NCI-H1417 (cell line): ENCODE measurements at regions not wholly inside any gene's neighbourhood (a gene's known extent, or its start where the extent isn't known, plus 50 kb on each side); places are given as distances from the start of the nearest gene placed in this dataset.
"Not testable (repeated sequence)": the region's sequence is repeated elsewhere in the genome, so short reads cannot be mapped to it uniquely, and the experiment has no call there.

ENCODE experiments used
- DNase-seq, 3 experiments: peaks; one replicate each; lab custom pipeline; 2025; lab: John Stamatoyannopoulos, UW

DNA sequence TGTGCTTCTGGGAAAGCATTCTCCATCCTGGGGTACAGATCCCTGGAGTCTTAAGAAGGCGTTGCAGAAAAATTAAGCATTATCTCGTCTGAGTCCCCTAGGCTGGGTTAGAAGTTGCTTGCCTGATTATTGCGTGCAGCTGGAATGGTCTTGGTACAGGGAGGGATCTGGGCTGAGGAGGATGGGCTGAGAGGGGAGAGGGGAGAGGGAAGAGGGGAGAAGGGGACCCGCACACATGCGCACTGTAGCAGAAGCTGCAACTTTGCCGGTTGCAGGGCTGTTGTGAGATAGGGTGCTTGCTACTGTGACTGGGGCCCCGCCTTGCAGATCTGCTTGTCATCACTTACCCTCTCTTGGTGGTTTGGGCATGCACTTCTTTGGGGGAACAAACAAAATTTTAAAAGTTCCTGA, 316.8 kb downstream of the DLEU7 start:
- peak in 1 of 3 experiments; percentile 32 for DNase-seq

DNA sequence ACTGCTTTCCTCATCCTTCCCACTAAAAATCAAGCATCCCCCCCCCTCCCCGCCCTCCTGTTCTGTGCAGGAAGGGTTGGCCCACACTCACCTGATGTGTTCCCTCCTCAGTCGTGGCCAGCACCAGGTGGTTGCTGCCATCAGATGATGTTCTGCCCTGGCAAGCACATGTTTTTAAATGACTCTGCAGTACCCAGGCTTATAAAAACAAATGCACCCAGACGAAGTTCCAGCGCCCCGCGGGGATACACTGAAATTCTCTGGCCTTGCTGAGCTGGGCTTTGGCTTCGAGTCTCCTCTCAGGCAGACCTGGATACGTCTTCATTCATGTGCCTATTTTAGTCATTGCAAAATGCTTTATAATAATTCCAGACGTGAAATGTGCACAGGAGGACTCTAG, 316.3 kb downstream of the DLEU7 start:
- DNase-seq: peak in 1 of 3 experiments; percentile 37

DNA sequence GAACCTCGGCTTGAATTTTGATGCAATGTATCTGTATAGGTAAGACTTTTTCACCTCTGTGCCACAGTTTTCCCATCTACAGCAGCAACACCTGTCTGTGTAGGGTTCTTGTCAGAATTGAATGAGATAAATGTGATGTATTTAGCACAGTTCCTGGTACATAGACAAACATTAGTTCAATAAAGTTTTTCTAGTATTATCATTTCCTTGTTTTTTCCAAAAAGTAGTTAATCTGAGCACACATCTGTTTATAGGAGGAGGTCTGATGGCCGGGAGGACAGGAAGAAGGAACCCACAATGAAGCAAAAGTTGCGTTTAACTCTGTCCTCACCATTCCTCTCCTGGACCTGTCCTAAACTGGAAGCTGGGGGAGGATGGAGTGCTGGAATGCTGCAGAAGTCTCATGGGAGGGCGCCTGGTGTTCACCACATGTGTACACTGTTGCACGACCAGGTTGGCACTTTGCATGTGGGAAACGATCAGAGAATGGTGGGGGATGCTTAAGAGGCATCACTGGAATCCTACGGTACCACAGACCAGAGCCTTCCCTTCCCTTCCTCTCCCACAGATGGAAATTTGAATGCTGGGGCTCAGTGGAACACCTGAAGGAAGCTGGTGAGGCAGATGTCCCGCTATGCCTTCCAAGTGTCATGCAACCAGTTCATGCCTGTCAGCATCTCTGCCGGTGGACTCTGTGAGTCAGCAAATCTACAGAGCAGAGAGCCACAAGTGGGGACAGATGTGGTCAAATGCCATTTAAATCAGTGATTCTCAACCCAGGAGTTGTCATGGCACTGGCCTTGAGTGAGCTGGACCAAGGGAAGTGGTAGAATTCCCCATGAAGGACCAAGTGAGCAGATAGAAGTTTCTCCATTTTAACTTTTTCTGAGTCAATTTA, 315.6 kb downstream of the DLEU7 start:
- DNase-seq: peak in 2 of 3 experiments; percentile 18

DNA sequence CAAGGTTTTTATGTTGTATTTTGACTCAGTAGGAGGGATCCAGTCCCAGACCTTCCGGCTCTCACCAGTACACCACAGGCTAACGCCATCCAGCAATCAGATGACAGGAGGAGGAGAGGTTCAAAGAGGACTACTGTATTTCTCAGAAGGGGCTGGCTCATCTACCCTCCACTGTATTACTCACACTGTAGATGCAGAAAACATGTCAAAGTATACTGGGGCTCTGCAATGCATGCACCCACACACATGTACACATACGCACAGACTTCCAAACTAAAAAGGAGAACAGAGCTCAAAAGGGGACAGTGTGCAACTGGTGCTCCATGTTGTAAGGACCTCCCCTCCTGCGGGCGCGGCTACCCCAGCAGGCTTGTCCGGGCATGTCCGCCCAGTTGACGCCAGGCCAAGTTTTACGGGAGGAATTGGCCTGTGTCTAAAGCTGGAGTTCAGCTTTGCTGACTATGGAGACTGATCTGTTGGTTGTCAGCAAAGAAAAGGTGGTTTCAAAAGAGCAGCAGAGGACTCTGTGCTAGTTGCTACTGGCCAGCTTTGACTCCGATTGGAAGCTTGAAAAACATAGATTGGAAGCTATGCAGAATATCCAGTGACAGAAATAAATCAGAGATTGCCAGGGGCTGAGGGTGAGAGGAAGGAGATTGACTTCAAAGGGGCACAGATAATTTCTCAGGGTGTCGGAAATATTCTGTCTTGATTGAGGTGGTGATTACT, 314.2 kb downstream of the DLEU7 start:
- DNase-seq: peak; percentile 77 to 90 (median 85)

DNA sequence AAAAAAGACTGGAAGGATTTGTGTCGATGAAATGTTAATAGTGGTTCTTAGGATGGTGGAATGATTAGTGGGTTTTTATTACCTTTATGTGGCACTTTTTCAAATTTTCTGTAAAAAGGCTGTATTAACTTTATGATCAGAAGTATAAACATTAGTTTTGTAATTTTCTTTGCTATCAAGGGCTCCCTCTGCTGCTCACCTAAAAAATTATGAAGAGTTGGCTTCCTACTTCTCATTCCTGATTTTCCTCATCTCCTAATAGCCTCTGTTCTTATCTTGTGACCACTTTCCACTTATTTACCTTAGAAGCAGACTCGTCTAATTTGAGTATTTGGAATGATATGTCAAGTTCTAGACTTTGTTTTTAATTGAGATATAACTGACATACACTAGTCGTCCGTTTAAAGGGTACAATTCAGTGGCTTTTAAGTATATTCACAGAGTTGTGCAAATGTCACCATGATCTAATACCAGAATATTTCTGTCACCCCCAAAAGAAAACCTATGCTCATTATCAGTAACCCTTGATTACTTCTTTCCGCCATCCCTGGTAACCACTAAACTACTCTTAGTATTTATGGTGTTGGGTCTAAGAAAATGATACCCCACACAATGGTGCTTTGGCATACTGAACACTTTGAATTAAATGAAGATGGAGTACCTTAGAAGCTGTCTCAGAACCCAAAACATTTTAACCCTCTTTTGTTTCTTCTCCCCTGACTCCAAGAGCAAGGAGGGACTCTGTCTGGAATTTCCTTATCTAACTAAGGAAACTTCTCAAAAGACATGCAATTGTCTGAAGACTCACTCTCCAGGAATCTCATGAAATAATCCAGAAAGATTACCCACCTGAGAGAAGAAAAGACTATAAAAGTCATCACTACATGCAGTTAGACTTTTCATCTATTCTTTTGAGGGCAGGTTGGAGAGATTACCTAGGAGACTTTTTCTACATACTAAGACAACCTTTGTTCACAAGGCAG, 311.3 kb downstream of the DLEU7 start:
- peak in 1 of 3 experiments; percentile 29 for DNase-seq

DNA sequence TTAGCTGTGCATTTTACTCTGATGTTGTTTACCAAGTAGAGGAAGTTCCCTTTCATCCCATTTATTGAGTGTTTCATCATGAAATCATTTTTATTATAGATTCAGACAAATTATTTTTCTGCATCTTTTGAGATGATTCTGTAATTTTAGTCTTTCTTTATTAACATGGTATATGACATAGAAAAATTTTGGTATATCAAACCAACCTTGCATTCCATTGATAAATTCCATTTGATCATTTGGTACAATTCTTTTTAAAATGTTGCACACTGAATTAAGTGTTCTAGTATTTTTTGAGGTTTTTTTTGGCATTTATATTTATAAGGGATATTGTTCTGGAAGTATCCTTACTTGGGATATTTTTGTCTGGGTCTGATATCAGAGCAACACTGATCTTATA, 308.4 kb downstream of the DLEU7 start:
- DNase-seq: no peak

DNA sequence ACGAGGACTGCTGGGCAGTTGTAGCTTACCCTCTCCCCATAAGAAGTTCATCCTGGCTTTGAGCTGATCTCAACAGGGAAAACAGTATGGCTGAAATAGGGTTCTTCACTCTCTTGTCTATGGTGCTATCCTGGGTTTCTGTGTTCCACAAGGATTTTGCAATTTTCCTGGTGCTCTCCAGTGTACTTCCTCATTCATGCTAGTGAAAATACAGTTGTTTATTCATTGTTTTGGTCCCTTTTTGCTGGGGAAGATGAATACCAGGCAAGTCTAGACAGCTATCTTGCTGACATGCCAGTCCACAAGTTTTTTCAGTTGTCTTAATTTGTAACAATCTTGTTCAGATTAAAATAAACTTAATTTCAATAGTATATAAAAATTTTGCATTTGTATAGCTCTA, 306.5 kb downstream of the DLEU7 start:
- no peak for DNase-seq

DNA sequence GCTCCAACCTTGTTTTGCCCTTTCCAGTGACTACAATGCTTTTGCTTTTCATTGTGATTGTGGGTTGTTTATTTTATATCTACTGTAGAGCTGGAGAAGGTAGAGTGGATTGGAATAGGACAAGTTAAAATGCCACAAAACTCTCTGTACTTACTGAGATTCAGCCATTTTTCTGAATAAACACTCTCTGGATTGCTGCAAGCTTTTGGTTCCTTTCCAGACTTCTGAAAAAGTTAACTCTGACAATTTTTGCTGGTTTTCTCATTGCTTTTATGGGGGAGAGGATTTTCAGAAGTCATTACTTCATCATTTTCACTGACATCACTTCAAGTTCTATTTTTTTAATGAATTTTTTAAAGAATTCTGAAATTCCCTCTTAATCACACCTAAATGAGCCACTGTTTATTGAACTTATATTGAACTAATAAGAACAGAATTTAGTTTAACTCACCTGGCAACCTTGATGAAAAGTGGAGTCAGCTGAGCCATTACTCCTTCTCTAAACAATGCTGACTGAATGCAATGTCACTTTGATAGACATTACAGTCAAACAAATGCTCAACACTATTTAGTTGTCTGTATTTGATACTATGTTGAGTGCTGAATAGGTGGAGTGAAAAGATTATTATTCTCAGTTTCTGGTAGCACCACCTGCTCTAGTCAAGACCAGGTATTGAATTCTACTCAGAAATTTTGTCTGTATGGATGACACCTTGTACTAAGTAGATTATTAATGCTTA, 303.5 kb downstream of the DLEU7 start:
- DNase-seq: no peak

DNA sequence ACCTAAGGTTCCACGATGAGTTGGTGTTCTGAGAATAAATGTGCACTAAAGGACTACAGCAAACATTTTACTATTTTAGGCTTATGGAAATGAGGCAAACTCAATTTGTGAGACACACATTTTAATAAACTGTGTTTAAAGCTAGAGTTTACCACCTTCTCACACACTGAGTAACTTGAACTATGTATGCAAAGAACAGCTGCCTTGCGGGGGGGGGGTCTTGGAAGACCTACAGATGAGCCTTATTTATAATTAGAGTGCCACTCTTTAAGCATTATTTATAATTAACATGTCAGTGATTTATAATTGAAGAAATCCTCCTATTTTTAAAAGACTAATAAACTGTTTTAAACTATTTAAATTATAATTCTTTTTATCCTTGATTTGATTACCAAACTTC, 300.4 kb downstream of the DLEU7 start:
- no peak for DNase-seq

DNA sequence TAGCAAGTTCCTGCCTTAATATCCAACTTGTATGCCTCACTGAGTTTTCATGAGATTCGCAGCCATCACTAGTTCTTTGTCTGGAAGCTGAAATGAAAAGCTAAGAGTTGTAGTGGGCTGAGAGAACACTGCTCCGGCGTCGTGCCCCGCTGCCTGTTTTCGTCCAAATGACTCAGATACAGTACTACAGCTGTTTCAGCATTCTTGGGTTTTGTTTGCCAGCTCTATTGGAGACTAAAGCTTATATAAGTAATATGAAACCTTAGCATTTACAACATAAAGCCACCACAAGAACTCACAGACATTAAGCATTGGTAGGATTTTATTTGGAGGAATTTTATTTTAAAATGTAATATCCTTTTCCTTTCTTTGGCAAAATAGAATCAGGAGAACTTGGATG, 299.7 kb downstream of the DLEU7 start:
- DNase-seq: peak in 1 of 3 experiments; percentile 26

DNA sequence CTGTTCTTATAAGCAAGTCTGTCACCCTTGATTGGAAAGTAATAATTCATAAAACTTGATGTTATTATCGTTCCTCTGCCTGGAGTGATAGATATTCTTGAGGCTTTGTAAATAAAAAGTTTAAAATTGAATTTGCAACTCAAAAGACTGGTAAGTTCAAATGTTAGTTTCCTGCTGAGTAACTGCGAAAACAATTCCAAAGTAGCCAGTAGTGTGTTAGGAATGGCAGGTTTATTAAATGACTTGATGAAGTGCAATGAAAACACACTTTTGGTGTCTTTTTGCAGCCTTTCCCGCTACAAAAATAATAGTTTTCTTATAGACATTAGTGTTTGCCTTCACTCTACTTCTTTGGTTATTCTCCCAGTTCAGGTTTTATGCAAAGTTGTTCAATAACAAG, 299.3 kb downstream of the DLEU7 start:
- no peak for DNase-seq

DNA sequence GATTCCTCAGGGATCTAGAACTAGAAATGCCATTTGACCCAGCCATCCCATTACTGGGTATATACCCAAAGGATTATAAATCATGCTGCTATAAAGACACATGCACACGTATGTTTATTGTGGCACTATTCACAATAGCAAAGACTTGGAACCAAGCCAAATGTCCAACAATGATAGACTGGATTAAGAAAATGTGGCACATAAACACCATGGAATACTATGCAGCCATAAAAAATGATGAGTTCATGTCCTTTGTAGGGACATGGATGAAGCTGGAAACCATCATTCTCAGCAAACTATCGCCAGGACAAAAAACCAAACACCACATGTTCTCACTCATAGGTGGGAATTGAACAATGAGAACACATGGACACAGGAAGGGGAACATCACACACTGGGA, 296.3 kb downstream of the DLEU7 start:
- not testable (repeated sequence) for DNase-seq

DNA sequence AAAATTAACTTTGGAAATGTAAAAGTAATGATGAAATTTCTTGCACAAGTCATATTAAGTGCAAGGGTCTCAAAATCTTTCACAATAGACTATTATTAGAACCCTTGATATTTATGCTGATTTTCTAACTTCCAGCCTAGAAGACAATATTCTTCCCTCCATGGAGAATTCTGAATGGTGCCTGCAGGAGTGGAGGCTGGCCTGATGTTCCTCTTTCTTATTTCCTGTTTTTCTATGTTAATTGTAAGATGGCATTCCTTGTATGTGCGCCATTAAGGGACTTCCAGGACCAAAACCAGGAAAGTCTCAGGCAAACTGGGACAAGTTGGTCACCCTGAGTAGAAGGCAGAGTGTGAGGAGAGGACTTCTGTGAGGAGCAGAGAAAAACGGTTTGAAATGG, 294.9 kb downstream of the DLEU7 start:
- DNase-seq: no peak

DNA sequence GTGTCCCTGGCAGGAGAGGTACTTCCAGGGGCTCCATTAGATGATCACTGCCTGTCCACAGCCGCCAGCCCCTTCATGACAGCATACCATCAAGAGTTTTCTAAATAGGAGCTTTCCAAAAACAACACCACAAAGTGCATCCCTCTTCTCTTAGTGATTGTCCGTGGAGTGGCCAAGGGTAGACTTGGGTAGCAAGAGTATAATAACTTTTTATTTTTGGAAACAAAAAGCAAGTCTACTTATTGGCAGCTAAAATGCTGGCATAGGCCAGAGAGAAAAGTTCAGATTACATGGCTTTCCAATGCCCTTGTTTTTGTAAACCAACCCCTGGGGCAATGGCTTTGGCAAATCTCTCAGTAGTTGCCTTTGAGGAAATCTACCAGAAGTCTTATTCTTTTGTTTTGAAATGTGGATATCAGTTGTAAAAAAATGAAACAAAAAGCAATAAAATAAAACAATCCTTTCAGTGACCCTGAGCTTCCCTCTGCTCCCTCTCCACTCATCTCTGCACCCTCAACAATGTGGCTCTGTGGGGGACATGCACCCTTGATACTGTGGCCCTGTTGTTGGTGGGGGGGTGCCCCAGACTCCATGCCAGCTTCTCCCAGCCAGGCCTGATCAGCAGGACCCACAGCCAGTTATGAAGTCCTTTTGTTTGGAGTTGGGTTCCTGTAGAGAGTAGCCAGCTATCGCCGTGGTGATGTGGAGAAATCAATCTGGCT, 294.1 kb downstream of the DLEU7 start:
- DNase-seq: no peak

DNA sequence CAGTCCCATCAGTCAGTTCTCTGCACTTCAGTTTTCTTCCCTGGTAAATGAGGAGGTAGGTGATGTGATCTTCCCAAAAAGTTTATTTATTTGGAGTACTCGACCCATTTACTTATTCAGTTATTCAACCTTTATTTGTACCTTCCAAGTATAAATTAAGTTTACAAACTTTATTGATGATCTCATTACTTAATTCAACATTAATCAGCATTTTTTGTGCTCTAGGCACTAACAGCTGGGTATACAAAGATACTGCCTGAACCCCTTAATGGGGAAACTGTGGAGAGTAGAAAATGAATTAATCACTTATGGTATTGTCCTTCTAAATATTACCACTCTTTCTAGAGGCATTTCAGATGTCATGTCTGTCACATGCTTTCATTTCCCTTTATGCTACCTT, 293.3 kb downstream of the DLEU7 start:
- no peak for DNase-seq

DNA sequence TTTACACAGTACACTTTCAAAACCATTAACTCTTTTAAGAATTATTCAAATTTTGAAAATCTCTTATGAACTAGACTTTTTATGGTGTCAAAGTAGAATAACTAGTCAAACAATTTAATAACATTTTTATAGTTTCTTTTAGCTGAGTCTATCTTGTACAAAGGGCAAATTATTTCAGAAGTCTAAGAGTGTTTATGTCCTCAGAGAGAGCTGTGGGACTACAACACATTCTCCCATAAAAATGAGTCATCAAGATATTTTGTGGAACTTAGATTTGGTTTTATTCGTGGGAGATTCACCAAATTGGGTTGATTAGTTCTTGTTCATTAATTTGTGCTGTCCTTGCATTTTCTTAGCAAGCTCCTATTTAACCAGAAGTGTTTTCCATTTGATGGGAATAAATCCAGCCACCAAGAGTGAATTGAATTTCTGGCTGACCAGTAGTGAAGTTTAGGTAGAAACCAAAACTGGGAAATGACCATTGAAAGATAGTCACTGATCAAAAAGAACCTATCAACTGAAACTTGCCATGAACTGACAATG, 291.0 kb downstream of the DLEU7 start:
- no peak for DNase-seq

DNA sequence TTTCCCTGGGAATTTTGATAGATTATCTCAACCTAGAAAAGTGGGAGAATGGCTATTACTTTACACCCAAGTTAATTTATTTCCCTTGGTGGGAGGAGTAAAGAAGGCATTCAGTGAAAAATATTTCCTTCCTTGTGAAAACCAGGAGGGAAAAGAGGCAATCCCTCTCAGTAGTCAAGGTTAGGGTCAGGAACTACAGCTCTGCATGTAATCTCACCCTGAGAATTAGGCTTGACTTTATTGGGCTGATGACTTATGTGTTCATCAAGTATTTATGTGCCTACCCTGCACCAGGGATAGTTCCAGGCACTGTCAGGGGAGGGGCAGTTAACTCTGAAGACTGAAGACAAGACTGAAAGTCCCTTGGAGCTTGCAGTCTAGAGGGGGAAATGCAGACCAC, 281.8 kb downstream of the DLEU7 start:
- DNase-seq: no peak

DNA sequence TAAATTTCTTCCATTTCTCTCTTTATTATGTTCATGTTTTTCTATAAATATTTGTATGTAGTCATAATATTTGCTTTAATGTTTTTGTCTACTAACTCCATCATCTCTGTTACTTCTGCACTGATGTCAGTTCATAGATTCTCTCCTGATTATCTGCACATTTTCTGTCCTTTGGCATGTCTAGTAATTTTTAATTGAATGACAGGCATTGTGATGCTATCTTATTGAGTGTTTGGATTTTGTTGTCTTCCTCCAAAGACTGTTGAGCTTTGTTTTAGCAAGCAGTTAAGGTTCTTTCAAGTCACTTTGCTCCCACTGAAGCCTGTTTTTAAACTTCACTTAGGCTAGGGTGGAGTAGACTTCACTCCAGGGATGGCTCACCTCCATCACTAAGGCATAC, 276.8 kb downstream of the DLEU7 start:
- DNase-seq: no peak

DNA sequence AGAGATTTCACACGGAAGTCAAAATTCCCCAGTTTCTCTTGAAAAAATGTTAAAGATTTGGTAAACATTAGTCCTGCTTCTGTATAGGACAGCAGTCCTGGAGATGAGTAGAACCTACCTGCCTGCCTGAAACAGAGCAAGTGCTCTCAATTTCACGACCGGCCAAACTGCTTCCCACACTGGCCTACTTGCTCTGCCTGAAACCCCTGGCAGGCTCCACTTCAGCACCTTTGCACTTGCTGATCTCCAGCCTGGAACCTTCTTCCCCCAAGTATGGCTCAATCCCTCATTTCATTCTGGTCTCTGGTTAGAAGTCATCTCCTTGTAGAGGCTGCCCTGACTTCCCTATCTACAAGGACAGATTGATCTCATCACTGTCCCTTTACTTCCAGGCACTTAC, 271.4 kb downstream of the DLEU7 start:
- no peak for DNase-seq

DNA sequence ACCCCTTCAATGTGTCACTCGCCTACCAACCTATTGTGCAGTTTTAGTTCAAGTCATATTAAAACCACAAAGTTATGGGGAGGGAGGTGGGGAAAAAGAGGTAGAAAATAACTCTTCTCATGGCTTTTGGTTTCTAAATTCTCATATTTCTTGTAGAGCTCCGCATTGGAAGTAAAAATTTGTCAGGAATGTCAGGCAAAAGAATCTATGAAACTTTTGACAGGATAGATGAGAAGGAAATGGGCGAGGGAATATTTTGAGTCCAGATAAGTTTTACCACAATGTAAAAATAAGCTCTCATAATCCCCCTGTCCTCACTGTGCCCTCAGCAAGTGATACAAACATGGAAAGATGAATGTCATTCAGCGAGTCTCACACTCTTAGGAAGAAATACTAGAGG, 270.4 kb downstream of the DLEU7 start:
- DNase-seq: no peak
